Tongue (tissue), 1 donor: ENCODE measurements at regions not wholly inside any gene's neighbourhood (a gene's known extent, or its start where the extent isn't known, plus 50 kb on each side); places are given as distances from the start of the nearest gene placed in this dataset.

ENCODE experiments used
- DNase-seq: peaks from one replicate; pipeline ENCODE4 v3.0.0-alpha.2; 2015

- DNase-seq: no peak
Observed at GRCh38 chr3:159171333-159171732, 369.5 kb downstream of the MFSD1 start.

- DNase-seq: no peak
Observed at GRCh38 chr3:159172473-159172872, 370.6 kb downstream of the MFSD1 start.

- no peak for DNase-seq
Observed at GRCh38 chr3:159174715-159175692, 373.1 kb downstream of the MFSD1 start.

- DNase-seq: no peak
Observed at GRCh38 chr3:159178209-159178897, 376.5 kb downstream of the MFSD1 start.

- DNase-seq: no peak
Observed at GRCh38 chr3:159182961-159183360, 381.1 kb downstream of the MFSD1 start.

- no peak for DNase-seq
Observed at GRCh38 chr3:159185443-159186050, 383.7 kb downstream of the MFSD1 start.

GRCh38 chr3:159186581-159186980, 384.7 kb downstream of the MFSD1 start:
- no peak for DNase-seq

GRCh38 chr3:159187232-159187631, 385.4 kb downstream of the MFSD1 start:
- DNase-seq: no peak

GRCh38 chr3:159187706-159188105, 385.9 kb downstream of the MFSD1 start:
- no peak for DNase-seq

GRCh38 chr3:159189994-159190669, 388.3 kb downstream of the MFSD1 start:
- DNase-seq: no peak

- DNase-seq: no peak
Observed at GRCh38 chr3:159191447-159191846, 389.6 kb downstream of the MFSD1 start.

GRCh38 chr3:159196359-159196758, 394.5 kb downstream of the MFSD1 start:
- no peak for DNase-seq

- DNase-seq: no peak
Observed at GRCh38 chr3:159200176-159200575, 398.3 kb downstream of the MFSD1 start.

GRCh38 chr3:159208050-159208449, 406.2 kb downstream of the MFSD1 start:
- DNase-seq: no peak

GRCh38 chr3:159209459-159209858, 407.6 kb downstream of the MFSD1 start:
- no peak for DNase-seq

- no peak for DNase-seq
Observed at GRCh38 chr3:159210336-159210735, 408.5 kb downstream of the MFSD1 start.

- no peak for DNase-seq
Observed at GRCh38 chr3:159216311-159216710, 414.5 kb downstream of the MFSD1 start.

GRCh38 chr3:159219231-159219630, 417.4 kb downstream of the MFSD1 start:
- no peak for DNase-seq

- no peak for DNase-seq
Observed at GRCh38 chr3:159221335-159221734, 419.5 kb downstream of the MFSD1 start.

- no peak for DNase-seq
Observed at GRCh38 chr3:159229116-159229680, 427.3 kb downstream of the MFSD1 start.

- DNase-seq: no peak
Observed at GRCh38 chr3:159232966-159233365, 431.1 kb downstream of the MFSD1 start.

- DNase-seq: no peak
Observed at GRCh38 chr3:159233734-159234133, 431.9 kb downstream of the MFSD1 start.
